Uterus (tissue), 2 donors: ENCODE measurements at regions not wholly inside any gene's neighbourhood (a gene's known extent, or its start where the extent isn't known, plus 50 kb on each side); places are given as distances from the start of the nearest gene placed in this dataset.

ENCODE experiments used
- CTCF ChIP-seq, 4 experiments: fragments of 200-600 bp in 2 of 4; fragments of 450-650 bp in 2 of 4; sonication (generic) in 2 of 4; IDR thresholded peaks; one replicate each; pipeline ENCODE4 v1.5.1; 2016 to 2019; ENCODE audit warnings: antibody characterized with exemption in 4 of 4, mild to moderate bottlenecking in 2 of 4, moderate library complexity in 1 of 4
- POLR2A ChIP-seq, 2 donors: fragments of 450-650 bp; IDR thresholded peaks; one replicate each; pipeline ENCODE4 v1.6.1; 2016; ENCODE audit warnings: antibody characterized with exemption in 2 of 2, mild to moderate bottlenecking in 1 of 2, moderate library complexity in 1 of 2

GRCh38 chr3:177283983-177284382 lies 86.7 kb upstream of the TBL1XR1 start:
- TF ChIP-seq CTCF (IDR thresholded peaks at IDR 0.05) (no peak), POLR2A (IDR thresholded peaks at IDR 0.05) (no peak)
